Keratinocyte (primary cell): ENCODE measurements at regions not wholly inside any gene's neighbourhood (a gene's known extent, or its start where the extent isn't known, plus 50 kb on each side); places are given as distances from the start of the nearest gene placed in this dataset.

ENCODE experiments used
- DNase-seq: peaks from one replicate; pipeline ENCODE4 v3.0.0-alpha.2; 2011; ENCODE audit warnings: low read depth, missing footprints, low spot score
- FAIRE-seq: peaks from 2 replicates; lab custom pipeline; 2011; peaks lifted over from hg19 to GRCh38; lab: Jason Lieb, UNC
- H2AFZ ChIP-seq: 2 replicates; pipeline ENCODE4 v1.6.0; 2012; ENCODE audit warnings: low read length, control low read depth, inconsistent platforms; ENCODE audit not compliant: control insufficient read depth
- H3K27ac ChIP-seq: 2 replicates; pipeline ENCODE4 v1.5.1; 2011; ENCODE audit warnings: low read length; ENCODE audit not compliant: control insufficient read depth, insufficient read depth
- H3K27me3 ChIP-seq: 3 replicates; pipeline ENCODE4 v1.6.0; 2011; ENCODE audit warnings: low read length; ENCODE audit not compliant: control insufficient read depth, insufficient read depth; ENCODE audit errors: extremely low read depth
- H3K36me3 ChIP-seq, 2 experiments: 2 replicates in 1 of 2; 3 replicates in 1 of 2; pipeline ENCODE4 v1.5.1; 2011; ENCODE audit warnings: low read length in 2 of 2, mild to moderate bottlenecking in 1 of 2; ENCODE audit not compliant: control insufficient read depth in 2 of 2, insufficient read depth in 2 of 2; ENCODE audit errors: extremely low read depth in 1 of 2
- H3K4me1 ChIP-seq: 3 replicates; pipeline ENCODE4 v1.5.1; 2011; ENCODE audit warnings: low read length; ENCODE audit not compliant: control insufficient read depth, insufficient read depth; ENCODE audit errors: extremely low read depth
- H3K4me2 ChIP-seq: 3 replicates; pipeline ENCODE4 v1.6.0; 2011; ENCODE audit warnings: low read depth, low read length; ENCODE audit not compliant: control insufficient read depth, insufficient read depth; ENCODE audit errors: extremely low read depth
- H3K4me3 ChIP-seq, 3 experiments: fragments of 200-600 bp in 1 of 3; sonication (generic) in 1 of 3; 2 replicates in 2 of 3; 3 replicates in 1 of 3; pipeline ENCODE4 v1.5.1; 2011 to 2016; ENCODE audit warnings: low read length in 3 of 3, mild to moderate bottlenecking in 3 of 3, control low read depth in 2 of 3, inconsistent platforms in 1 of 3, low read depth in 1 of 3, mixed read lengths in 1 of 3, mixed run types in 1 of 3, moderate library complexity in 1 of 3; ENCODE audit not compliant: control insufficient read depth in 2 of 3, insufficient read depth in 2 of 3; ENCODE audit errors: extremely low read depth in 1 of 3
- H3K79me2 ChIP-seq: 2 replicates; pipeline ENCODE4 v1.6.0; 2012; ENCODE audit warnings: low read length; ENCODE audit not compliant: control insufficient read depth, insufficient read depth
- H3K9ac ChIP-seq: 3 replicates; pipeline ENCODE4 v1.6.0; 2011; ENCODE audit warnings: low read length; ENCODE audit not compliant: control insufficient read depth, insufficient read depth; ENCODE audit errors: extremely low read depth
- H3K9me1 ChIP-seq: 3 replicates; pipeline ENCODE4 v1.6.0; 2011; ENCODE audit warnings: low read length; ENCODE audit not compliant: control insufficient read depth, insufficient read depth; ENCODE audit errors: extremely low read depth
- H3K9me3 ChIP-seq: 2 replicates; pipeline ENCODE4 v1.5.1; 2012; ENCODE audit warnings: low read depth, low read length; ENCODE audit not compliant: control insufficient read depth
- H4K20me1 ChIP-seq: 3 replicates; pipeline ENCODE4 v1.6.0; 2011; ENCODE audit warnings: low read length; ENCODE audit not compliant: control insufficient read depth, insufficient read depth; ENCODE audit errors: extremely low read depth
- EZH2 ChIP-seq: IDR thresholded peaks from one replicate; pipeline ENCODE4 v1.6.1; 2012; ENCODE audit warnings: inconsistent platforms, mild to moderate bottlenecking, low read length, moderate library complexity
- dilution Hi-C: fragments of 300-500 bp; cut with MboI; formaldehyde crosslinking; loops from one replicate; pipeline ENCODE4 v1.7.0; 2020; ENCODE audit warnings: low sequenced_read_pairs; ENCODE audit not compliant: extremely low pct_ligation_motif_present
- TF ChIP-seq, protein P1 (sequence below), 3 experiments: IDR thresholded peaks in 1 of 3; conservative IDR thresholded peaks in 1 of 3; optimal IDR thresholded peaks in 1 of 3; 2 replicates in 2 of 3; 3 replicates in 1 of 3; pipeline versions ENCODE3 to v1.5.1; 2011; ENCODE audit warnings: low read length in 3 of 3, mild to moderate bottlenecking in 3 of 3, moderate library complexity in 2 of 3, control low read depth in 1 of 3, inconsistent platforms in 1 of 3; ENCODE audit not compliant: insufficient read depth in 2 of 3; ENCODE audit errors: extremely low read depth in 1 of 3

GRCh38 chr4:127210893-127211649 lies 421.7 kb upstream of the INTU start:
- no peaks in the 10 kb centered on the region for H3K36me3 ChIP-seq
- H3K4me3 ChIP-seq: no peak overlapping the region
- no peak overlapping the region for H3K27ac ChIP-seq
- FAIRE-seq: no peak
- no peaks in the 10 kb centered on the region for H3K9me3 ChIP-seq
- no peaks in the 10 kb centered on the region for H3K4me1 ChIP-seq
- no peaks in the 10 kb centered on the region for H3K27me3 ChIP-seq
- no peaks in the 10 kb centered on the region for H4K20me1 ChIP-seq
- DNase-seq: no peak
- no peak overlapping the region for H3K4me2 ChIP-seq
- no peaks in the 10 kb centered on the region for H3K9me1 ChIP-seq
- no peak overlapping the region for H2AFZ ChIP-seq
- H3K79me2 ChIP-seq: no peaks in the 10 kb centered on the region
- H3K9ac ChIP-seq: no peak overlapping the region
- dilution Hi-C loops: no loop called here
- TF ChIP-seq EZH2: no peak
- TF ChIP-seq, protein P1, sequence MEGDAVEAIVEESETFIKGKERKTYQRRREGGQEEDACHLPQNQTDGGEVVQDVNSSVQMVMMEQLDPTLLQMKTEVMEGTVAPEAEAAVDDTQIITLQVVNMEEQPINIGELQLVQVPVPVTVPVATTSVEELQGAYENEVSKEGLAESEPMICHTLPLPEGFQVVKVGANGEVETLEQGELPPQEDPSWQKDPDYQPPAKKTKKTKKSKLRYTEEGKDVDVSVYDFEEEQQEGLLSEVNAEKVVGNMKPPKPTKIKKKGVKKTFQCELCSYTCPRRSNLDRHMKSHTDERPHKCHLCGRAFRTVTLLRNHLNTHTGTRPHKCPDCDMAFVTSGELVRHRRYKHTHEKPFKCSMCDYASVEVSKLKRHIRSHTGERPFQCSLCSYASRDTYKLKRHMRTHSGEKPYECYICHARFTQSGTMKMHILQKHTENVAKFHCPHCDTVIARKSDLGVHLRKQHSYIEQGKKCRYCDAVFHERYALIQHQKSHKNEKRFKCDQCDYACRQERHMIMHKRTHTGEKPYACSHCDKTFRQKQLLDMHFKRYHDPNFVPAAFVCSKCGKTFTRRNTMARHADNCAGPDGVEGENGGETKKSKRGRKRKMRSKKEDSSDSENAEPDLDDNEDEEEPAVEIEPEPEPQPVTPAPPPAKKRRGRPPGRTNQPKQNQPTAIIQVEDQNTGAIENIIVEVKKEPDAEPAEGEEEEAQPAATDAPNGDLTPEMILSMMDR (optimal IDR thresholded peaks at IDR 0.05 in 1 of 3, IDR thresholded peaks at IDR 0.05 in 1 of 3, conservative IDR thresholded peaks at IDR 0.05 in 1 of 3; ENCODE audit: extremely low read depth in 1 of 3, insufficient read depth in 2 of 3, low read length in 3 of 3): no peak

GRCh38 chr4:127211650-127212560 lies 420.9 kb upstream of the INTU start:
- Histone ChIP-seq H2AFZ (no peak overlapping the region), H4K20me1 (no peaks in the 10 kb centered on the region), H3K27me3 (no peaks in the 10 kb centered on the region), H3K9me3 (no peaks in the 10 kb centered on the region), H3K4me2 (no peak overlapping the region), H3K9me1 (no peaks in the 10 kb centered on the region), H3K79me2 (no peaks in the 10 kb centered on the region), H3K4me1 (no peaks in the 10 kb centered on the region), H3K36me3 (no peaks in the 10 kb centered on the region), H3K9ac (no peak overlapping the region), H3K27ac (no peak overlapping the region), H3K4me3 (no peak overlapping the region)
- dilution Hi-C loops: no loop called here
- no peak for TF ChIP-seq EZH2
- TF ChIP-seq, protein P1 (optimal IDR thresholded peaks at IDR 0.05 in 1 of 3, IDR thresholded peaks at IDR 0.05 in 1 of 3, conservative IDR thresholded peaks at IDR 0.05 in 1 of 3; ENCODE audit: extremely low read depth in 1 of 3, insufficient read depth in 2 of 3, low read length in 3 of 3): no peak
- FAIRE-seq (no peak), DNase-seq (no peak)
